ENCODE measurements at regions not wholly inside any gene's neighbourhood (a gene's known extent, or its start where the extent isn't known, plus 50 kb on each side); places are given as distances from the start of the nearest gene placed in this dataset.

DNA sequence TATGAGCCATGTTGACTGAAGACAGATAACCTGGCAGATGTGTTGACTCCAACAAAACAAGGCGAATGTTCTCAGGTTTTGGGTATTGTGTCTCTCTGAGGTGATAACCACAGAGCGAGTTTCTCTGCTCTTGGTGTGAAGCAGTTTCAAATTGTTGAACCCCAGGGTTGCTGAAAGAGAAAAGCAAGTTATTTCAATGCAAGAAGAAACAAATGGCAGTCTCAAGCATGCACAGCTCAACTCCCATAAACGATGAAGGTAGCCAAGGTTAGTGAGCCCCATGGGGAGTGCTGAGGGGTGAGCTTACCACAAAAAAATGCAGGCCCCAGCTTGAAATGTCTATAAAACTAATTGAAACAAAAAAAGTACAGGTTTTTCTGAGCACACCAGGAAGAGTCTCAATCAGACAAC lies 220.8 kb upstream of the DAPK1 start:
- H3K79me2 ChIP-seq (ENCODE audit: low read length): no peaks in the 10 kb centered on the region
- no peak overlapping the region for H3K4me3 ChIP-seq (ENCODE audit: low read length)
- no peaks in the 10 kb centered on the region for H3F3A ChIP-seq (ENCODE audit: low read length, unreplicated experiment)
- no peak overlapping the region for H2AFZ ChIP-seq (ENCODE audit: low read length)
- no peak for ATAC-seq
- POLR2A ChIA-PET (ENCODE audit: unreplicated experiment): no interaction called here
- no peak overlapping the region for H3K27ac ChIP-seq (ENCODE audit: low read length)
- no TSS peak for BruUV-seq (replicated peaks)
- no peaks in the 10 kb centered on the region for H3K36me3 ChIP-seq (ENCODE audit: low read depth, low read length)
- no peaks in the 10 kb centered on the region for H3K9me3 ChIP-seq (ENCODE audit: low read length)
- intact Hi-C loops (cut with micrococcal nuclease): no loop called here
- no peak overlapping the region for H3K9ac ChIP-seq (ENCODE audit: low read length)
- TF ChIP-seq EZH2phosphoT487 (IDR thresholded peaks at IDR 0.05; ENCODE audit: borderline replicate concordance, low read length) (no peak), EZH2 (IDR thresholded peaks at IDR 0.05; ENCODE audit: low read length, unreplicated experiment) (no peak)
- TF ChIP-seq, protein P1, sequence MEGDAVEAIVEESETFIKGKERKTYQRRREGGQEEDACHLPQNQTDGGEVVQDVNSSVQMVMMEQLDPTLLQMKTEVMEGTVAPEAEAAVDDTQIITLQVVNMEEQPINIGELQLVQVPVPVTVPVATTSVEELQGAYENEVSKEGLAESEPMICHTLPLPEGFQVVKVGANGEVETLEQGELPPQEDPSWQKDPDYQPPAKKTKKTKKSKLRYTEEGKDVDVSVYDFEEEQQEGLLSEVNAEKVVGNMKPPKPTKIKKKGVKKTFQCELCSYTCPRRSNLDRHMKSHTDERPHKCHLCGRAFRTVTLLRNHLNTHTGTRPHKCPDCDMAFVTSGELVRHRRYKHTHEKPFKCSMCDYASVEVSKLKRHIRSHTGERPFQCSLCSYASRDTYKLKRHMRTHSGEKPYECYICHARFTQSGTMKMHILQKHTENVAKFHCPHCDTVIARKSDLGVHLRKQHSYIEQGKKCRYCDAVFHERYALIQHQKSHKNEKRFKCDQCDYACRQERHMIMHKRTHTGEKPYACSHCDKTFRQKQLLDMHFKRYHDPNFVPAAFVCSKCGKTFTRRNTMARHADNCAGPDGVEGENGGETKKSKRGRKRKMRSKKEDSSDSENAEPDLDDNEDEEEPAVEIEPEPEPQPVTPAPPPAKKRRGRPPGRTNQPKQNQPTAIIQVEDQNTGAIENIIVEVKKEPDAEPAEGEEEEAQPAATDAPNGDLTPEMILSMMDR (conservative IDR thresholded peaks at IDR 0.05; ENCODE audit: low read depth, low read length): no peak
- H3K4me2 ChIP-seq (ENCODE audit: low read length): no peak overlapping the region
- H3K4me1 ChIP-seq (ENCODE audit: insufficient read depth, low read length): no peaks in the 10 kb centered on the region
- H3K9me2 ChIP-seq (replicated peaks; ENCODE audit: low read length): no peaks in the 10 kb centered on the region
- H3K27me3 ChIP-seq (ENCODE audit: low read length): no peaks in the 10 kb centered on the region
- CTCF ChIA-PET: no interaction called here
- no peak for DNase-seq
- H4K20me1 ChIP-seq (ENCODE audit: low read length): no peaks in the 10 kb centered on the region

DNA sequence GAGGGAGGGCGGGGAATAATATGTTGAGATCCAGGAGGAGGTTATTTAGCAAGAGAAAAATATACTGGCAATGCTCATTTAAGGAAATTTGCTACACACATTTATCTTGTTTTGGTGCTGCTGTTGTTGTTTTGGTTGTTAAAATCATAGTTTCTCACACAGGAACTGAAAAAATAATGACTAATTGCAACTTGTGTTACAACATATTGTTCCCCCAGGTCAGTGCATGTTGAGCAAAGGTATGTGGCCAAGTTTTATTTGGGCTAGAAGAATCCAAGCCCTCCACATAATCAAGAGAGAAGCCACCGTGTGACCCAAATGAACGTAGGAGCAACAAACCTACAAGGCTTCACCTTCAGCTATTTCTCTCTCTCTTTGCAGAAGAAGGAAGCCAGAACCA lies 220.3 kb upstream of the DAPK1 start:
- no TSS peak for BruUV-seq (replicated peaks)
- Histone ChIP-seq H3K27me3 (ENCODE audit: low read length) (no peaks in the 10 kb centered on the region), H3K9me3 (ENCODE audit: low read length) (no peaks in the 10 kb centered on the region), H2AFZ (ENCODE audit: low read length) (no peak overlapping the region), H3K36me3 (ENCODE audit: low read depth, low read length) (no peaks in the 10 kb centered on the region), H3K4me3 (ENCODE audit: low read length) (no peak overlapping the region), H3K27ac (ENCODE audit: low read length) (no peak overlapping the region), H3K4me2 (ENCODE audit: low read length) (no peak overlapping the region), H4K20me1 (ENCODE audit: low read length) (no peaks in the 10 kb centered on the region), H3F3A (ENCODE audit: low read length, unreplicated experiment) (no peaks in the 10 kb centered on the region), H3K4me1 (ENCODE audit: insufficient read depth, low read length) (no peaks in the 10 kb centered on the region), H3K79me2 (ENCODE audit: low read length) (no peaks in the 10 kb centered on the region), H3K9me2 (replicated peaks; ENCODE audit: low read length) (no peaks in the 10 kb centered on the region), H3K9ac (ENCODE audit: low read length) (no peak overlapping the region)
- DNase-seq (no peak), ATAC-seq (no peak)
- TF ChIP-seq EZH2 (IDR thresholded peaks at IDR 0.05; ENCODE audit: low read length, unreplicated experiment) (no peak), EZH2phosphoT487 (IDR thresholded peaks at IDR 0.05; ENCODE audit: borderline replicate concordance, low read length) (no peak)
- TF ChIP-seq, protein P1 (conservative IDR thresholded peaks at IDR 0.05; ENCODE audit: low read depth, low read length): no peak
- ChIA-PET CTCF (no interaction called here), POLR2A (ENCODE audit: unreplicated experiment) (no interaction called here)
- intact Hi-C loops (cut with micrococcal nuclease): no loop called here

DNA sequence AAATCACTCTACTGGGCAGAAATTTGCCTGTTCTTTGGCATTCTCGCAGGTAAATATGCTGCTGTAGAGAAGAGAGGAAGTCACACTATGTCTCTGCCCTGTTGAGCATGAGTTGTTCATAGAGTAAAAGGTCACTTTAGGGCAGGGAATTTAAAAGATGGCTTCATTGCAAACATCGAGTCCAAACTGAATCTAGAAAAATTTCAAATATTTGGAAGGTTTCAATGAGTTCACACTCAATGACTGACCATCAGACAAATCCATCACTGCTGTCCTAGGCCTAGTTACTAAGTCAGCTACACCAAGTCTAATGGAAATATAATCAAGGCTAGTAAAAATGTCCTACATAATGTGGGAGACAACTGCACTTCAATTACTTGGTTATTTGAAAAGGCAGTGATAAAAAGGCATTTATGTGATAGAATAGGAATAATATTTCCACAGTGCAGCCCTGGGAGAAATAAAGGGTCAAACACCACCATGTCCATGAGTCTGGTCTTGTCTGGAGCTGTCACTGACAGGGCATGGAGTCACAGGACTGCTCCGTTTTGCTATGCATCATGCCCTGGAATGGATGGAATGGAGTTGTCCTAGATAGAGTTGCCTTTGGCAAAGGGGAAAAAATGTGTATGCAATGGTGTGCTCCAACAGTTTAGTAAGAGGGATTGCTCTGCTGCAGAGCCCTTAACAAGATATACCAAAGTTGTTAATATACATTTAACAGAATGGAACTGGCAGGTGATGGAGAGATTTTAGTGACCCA lies 218.5 kb upstream of the DAPK1 start:
- H2AFZ ChIP-seq (ENCODE audit: low read length): no peak overlapping the region
- CTCF ChIA-PET: no interaction called here

More for the DNA sequence above, 218.5 kb upstream of the DAPK1 start:
- intact Hi-C loops (cut with micrococcal nuclease): no loop called here
- no peak for DNase-seq
- Histone ChIP-seq H3K27me3 (ENCODE audit: low read length) (no peaks in the 10 kb centered on the region), H3F3A (ENCODE audit: low read length, unreplicated experiment) (no peaks in the 10 kb centered on the region), H3K4me1 (ENCODE audit: insufficient read depth, low read length) (no peaks in the 10 kb centered on the region), H3K9ac (ENCODE audit: low read length) (no peak overlapping the region), H3K36me3 (ENCODE audit: low read depth, low read length) (no peaks in the 10 kb centered on the region), H4K20me1 (ENCODE audit: low read length) (no peaks in the 10 kb centered on the region), H3K79me2 (ENCODE audit: low read length) (no peaks in the 10 kb centered on the region), H3K4me3 (ENCODE audit: low read length) (no peak overlapping the region), H3K9me3 (ENCODE audit: low read length) (no peaks in the 10 kb centered on the region), H3K9me2 (replicated peaks; ENCODE audit: low read length) (no peaks in the 10 kb centered on the region), H3K27ac (ENCODE audit: low read length) (no peak overlapping the region), H3K4me2 (ENCODE audit: low read length) (no peak overlapping the region)
- TF ChIP-seq EZH2 (IDR thresholded peaks at IDR 0.05; ENCODE audit: low read length, unreplicated experiment) (no peak), EZH2phosphoT487 (IDR thresholded peaks at IDR 0.05; ENCODE audit: borderline replicate concordance, low read length) (no peak)
- TF ChIP-seq, protein P1 (conservative IDR thresholded peaks at IDR 0.05; ENCODE audit: low read depth, low read length): no peak
- no peak for ATAC-seq
- POLR2A ChIA-PET (ENCODE audit: unreplicated experiment): no interaction called here
- BruUV-seq (replicated peaks): no TSS peak

All from PC-3 (cell line).